ENCODE measurements at regions not wholly inside any gene's neighbourhood (a gene's known extent, or its start where the extent isn't known, plus 50 kb on each side); places are given as distances from the start of the nearest gene placed in this dataset.

- no peaks in the 10 kb centered on the region for H3K4me1 ChIP-seq (ENCODE audit: insufficient read depth)
- no peak for DNase-seq (ENCODE audit: low spot score)
- no peak overlapping the region for H3K27ac ChIP-seq
- no peaks in the 10 kb centered on the region for H3K36me3 ChIP-seq (replicated peaks; ENCODE audit: insufficient read depth, low read depth)
- H3K27me3 ChIP-seq: no peaks in the 10 kb centered on the region
- TF ChIP-seq, protein P1, sequence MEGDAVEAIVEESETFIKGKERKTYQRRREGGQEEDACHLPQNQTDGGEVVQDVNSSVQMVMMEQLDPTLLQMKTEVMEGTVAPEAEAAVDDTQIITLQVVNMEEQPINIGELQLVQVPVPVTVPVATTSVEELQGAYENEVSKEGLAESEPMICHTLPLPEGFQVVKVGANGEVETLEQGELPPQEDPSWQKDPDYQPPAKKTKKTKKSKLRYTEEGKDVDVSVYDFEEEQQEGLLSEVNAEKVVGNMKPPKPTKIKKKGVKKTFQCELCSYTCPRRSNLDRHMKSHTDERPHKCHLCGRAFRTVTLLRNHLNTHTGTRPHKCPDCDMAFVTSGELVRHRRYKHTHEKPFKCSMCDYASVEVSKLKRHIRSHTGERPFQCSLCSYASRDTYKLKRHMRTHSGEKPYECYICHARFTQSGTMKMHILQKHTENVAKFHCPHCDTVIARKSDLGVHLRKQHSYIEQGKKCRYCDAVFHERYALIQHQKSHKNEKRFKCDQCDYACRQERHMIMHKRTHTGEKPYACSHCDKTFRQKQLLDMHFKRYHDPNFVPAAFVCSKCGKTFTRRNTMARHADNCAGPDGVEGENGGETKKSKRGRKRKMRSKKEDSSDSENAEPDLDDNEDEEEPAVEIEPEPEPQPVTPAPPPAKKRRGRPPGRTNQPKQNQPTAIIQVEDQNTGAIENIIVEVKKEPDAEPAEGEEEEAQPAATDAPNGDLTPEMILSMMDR (IDR thresholded peaks at IDR 0.05; ENCODE audit: poor library complexity): no peak
- TF ChIP-seq EZH2phosphoT487 (IDR thresholded peaks at IDR 0.05; ENCODE audit: low read depth, severe bottlenecking, unreplicated experiment): no peak
- TF ChIP-seq EZH2 (IDR thresholded peaks at IDR 0.05; ENCODE audit: borderline replicate concordance): no peak
- no peak overlapping the region for H2AFZ ChIP-seq
- H3K9me3 ChIP-seq (ENCODE audit: low read depth): no peaks in the 10 kb centered on the region
- whole genome bisulfite sequencing (ENCODE audit: low lambda C conversion rate, missing lambda C conversion rate): 93% methylated on average over 5 of the region's 5 CpGs
- no peak overlapping the region for H3K4me3 ChIP-seq
- H3K79me2 ChIP-seq: no peaks in the 10 kb centered on the region
- no peaks in the 10 kb centered on the region for H3K9me2 ChIP-seq (replicated peaks; ENCODE audit: insufficient read depth)
- no peak overlapping the region for H3K4me2 ChIP-seq
- no peaks in the 10 kb centered on the region for H4K20me1 ChIP-seq (ENCODE audit: insufficient read depth, poor library complexity, severe bottlenecking)
Observed at GRCh38 chr7:41280491-41280890, 422.4 kb downstream of the INHBA start.

DNA sequence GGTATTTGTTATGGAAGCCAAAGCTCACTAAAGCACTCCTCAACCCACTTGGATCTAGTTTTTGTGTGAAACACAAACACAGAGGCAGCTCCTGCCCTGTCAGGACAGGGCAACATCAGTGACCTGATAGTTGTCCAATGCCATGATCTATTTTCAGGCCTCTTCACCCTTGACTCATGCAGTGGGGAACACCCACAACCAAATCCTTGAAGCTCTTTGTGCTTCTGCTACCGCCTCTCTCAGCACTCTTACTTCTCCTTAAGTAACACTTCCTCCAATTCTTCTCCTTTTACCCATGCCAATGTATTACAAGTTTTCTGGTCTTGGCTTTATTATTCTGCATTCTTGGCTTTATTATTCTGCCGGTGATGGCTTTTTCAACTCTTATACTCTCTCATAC is 425.3 kb downstream of the INHBA start:
- no peak for TF ChIP-seq EZH2phosphoT487 (IDR thresholded peaks at IDR 0.05; ENCODE audit: low read depth, severe bottlenecking, unreplicated experiment)
- TF ChIP-seq, protein P1 (IDR thresholded peaks at IDR 0.05; ENCODE audit: poor library complexity): no peak
- no peak for TF ChIP-seq EZH2 (IDR thresholded peaks at IDR 0.05; ENCODE audit: borderline replicate concordance)
- no peaks in the 10 kb centered on the region for H3K36me3 ChIP-seq (replicated peaks; ENCODE audit: insufficient read depth, low read depth)
- 100% methylated on average over 2 of the region's 2 CpGs for WGBS (ENCODE audit: low lambda C conversion rate, missing lambda C conversion rate)
- no peaks in the 10 kb centered on the region for H4K20me1 ChIP-seq (ENCODE audit: insufficient read depth, poor library complexity, severe bottlenecking)
- H3K27me3 ChIP-seq: no peaks in the 10 kb centered on the region
- H3K79me2 ChIP-seq: no peaks in the 10 kb centered on the region
- no peak for DNase-seq (ENCODE audit: low spot score)
- no peak overlapping the region for H3K4me2 ChIP-seq
- H3K4me1 ChIP-seq (ENCODE audit: insufficient read depth): no peaks in the 10 kb centered on the region
- no peak overlapping the region for H3K27ac ChIP-seq
- no peak overlapping the region for H2AFZ ChIP-seq
- H3K9me2 ChIP-seq (replicated peaks; ENCODE audit: insufficient read depth): no peaks in the 10 kb centered on the region
- H3K4me3 ChIP-seq: no peak overlapping the region
- no peaks in the 10 kb centered on the region for H3K9me3 ChIP-seq (ENCODE audit: low read depth)

- H4K20me1 ChIP-seq (ENCODE audit: insufficient read depth, poor library complexity, severe bottlenecking): no peaks in the 10 kb centered on the region
- H3K9me3 ChIP-seq (ENCODE audit: low read depth): no peaks in the 10 kb centered on the region
- no peaks in the 10 kb centered on the region for H3K79me2 ChIP-seq
- no peak overlapping the region for H3K27ac ChIP-seq
- no peaks in the 10 kb centered on the region for H3K9me2 ChIP-seq (replicated peaks; ENCODE audit: insufficient read depth)
- no peak overlapping the region for H2AFZ ChIP-seq
- H3K27me3 ChIP-seq: no peaks in the 10 kb centered on the region
- TF ChIP-seq EZH2phosphoT487 (IDR thresholded peaks at IDR 0.05; ENCODE audit: low read depth, severe bottlenecking, unreplicated experiment): no peak
- TF ChIP-seq, protein P1 (IDR thresholded peaks at IDR 0.05; ENCODE audit: poor library complexity): no peak
- TF ChIP-seq EZH2 (IDR thresholded peaks at IDR 0.05; ENCODE audit: borderline replicate concordance): no peak
- DNase-seq (ENCODE audit: low spot score): no peak
- H3K36me3 ChIP-seq (replicated peaks; ENCODE audit: insufficient read depth, low read depth): no peaks in the 10 kb centered on the region
- H3K4me2 ChIP-seq: no peak overlapping the region
- no peak overlapping the region for H3K4me3 ChIP-seq
- WGBS (ENCODE audit: low lambda C conversion rate, missing lambda C conversion rate): 97% methylated on average over 9 of the region's 9 CpGs
- no peaks in the 10 kb centered on the region for H3K4me1 ChIP-seq (ENCODE audit: insufficient read depth)
Observed at GRCh38 chr7:41275255-41275654, 427.6 kb downstream of the INHBA start.

- no peaks in the 10 kb centered on the region for H3K4me1 ChIP-seq (ENCODE audit: insufficient read depth)
- TF ChIP-seq EZH2 (IDR thresholded peaks at IDR 0.05; ENCODE audit: borderline replicate concordance) (no peak), EZH2phosphoT487 (IDR thresholded peaks at IDR 0.05; ENCODE audit: low read depth, severe bottlenecking, unreplicated experiment) (no peak)
- TF ChIP-seq, protein P1 (IDR thresholded peaks at IDR 0.05; ENCODE audit: poor library complexity): no peak
- no peaks in the 10 kb centered on the region for H3K9me2 ChIP-seq (replicated peaks; ENCODE audit: insufficient read depth)
- no peak overlapping the region for H3K27ac ChIP-seq
- H3K4me3 ChIP-seq: no peak overlapping the region
- 86% methylated on average over 5 of the region's 5 CpGs for WGBS (ENCODE audit: low lambda C conversion rate, missing lambda C conversion rate)
- H3K9me3 ChIP-seq (ENCODE audit: low read depth): no peaks in the 10 kb centered on the region
- H3K79me2 ChIP-seq: no peaks in the 10 kb centered on the region
- no peaks in the 10 kb centered on the region for H4K20me1 ChIP-seq (ENCODE audit: insufficient read depth, poor library complexity, severe bottlenecking)
- DNase-seq (ENCODE audit: low spot score): no peak
- H3K4me2 ChIP-seq: no peak overlapping the region
- no peak overlapping the region for H2AFZ ChIP-seq
- no peaks in the 10 kb centered on the region for H3K27me3 ChIP-seq
- H3K36me3 ChIP-seq (replicated peaks; ENCODE audit: insufficient read depth, low read depth): no peaks in the 10 kb centered on the region
Observed at GRCh38 chr7:41274179-41274578, 428.7 kb downstream of the INHBA start.
